Kidney capillary endothelial cell (primary cell): ENCODE measurements at regions not wholly inside any gene's neighbourhood (a gene's known extent, or its start where the extent isn't known, plus 50 kb on each side); places are given as distances from the start of the nearest gene placed in this dataset.

ENCODE experiments used
- DNase-seq: peaks from one replicate; pipeline ENCODE4 v3.0.0-alpha.2; 2018; ENCODE audit warnings: low spot score

- DNase-seq, result no peak
These were observed 117.0 kb downstream of the ANKRD60 start for GRCh38 chr20:58111310-58112016.

- DNase-seq, result no peak
These were observed 118.4 kb downstream of the ANKRD60 start for GRCh38 chr20:58109918-58110635.

- no peak for DNase-seq
These were observed 119.2 kb downstream of the ANKRD60 start for GRCh38 chr20:58109126-58109880.

GRCh38 chr20:58107533-58107932, 120.9 kb downstream of the ANKRD60 start:
- no peak for DNase-seq

GRCh38 chr20:58106143-58106750, 122.2 kb downstream of the ANKRD60 start:
- no peak for DNase-seq

GRCh38 chr20:58103961-58104360, 124.5 kb downstream of the ANKRD60 start:
- no peak for DNase-seq

GRCh38 chr20:58103517-58103904, 124.9 kb downstream of the ANKRD60 start:
- DNase-seq, result no peak

GRCh38 chr20:58102744-58103516, 125.5 kb downstream of the ANKRD60 start:
- no peak for DNase-seq

- no peak for DNase-seq
These were observed 126.2 kb downstream of the ANKRD60 start for GRCh38 chr20:58102261-58102660.

- DNase-seq, result no peak
These were observed 127.6 kb downstream of the ANKRD60 start for GRCh38 chr20:58100731-58101356.

GRCh38 chr20:58099956-58100730, 128.3 kb downstream of the ANKRD60 start:
- no peak for DNase-seq

GRCh38 chr20:58099291-58099935, 129.0 kb downstream of the ANKRD60 start:
- no peak for DNase-seq

GRCh38 chr20:58098571-58098970, 129.9 kb downstream of the ANKRD60 start:
- no peak for DNase-seq

GRCh38 chr20:58097943-58098342, 130.5 kb downstream of the ANKRD60 start:
- no peak for DNase-seq

GRCh38 chr20:58097429-58097828, 131.0 kb downstream of the ANKRD60 start:
- no peak for DNase-seq

- no peak for DNase-seq
These were observed 131.5 kb downstream of the ANKRD60 start for GRCh38 chr20:58096880-58097423.

- DNase-seq, result no peak
These were observed 133.8 kb downstream of the ANKRD60 start for GRCh38 chr20:58094698-58095097.

- no peak for DNase-seq
These were observed 134.3 kb downstream of the ANKRD60 start for GRCh38 chr20:58094160-58094559.

GRCh38 chr20:58092871-58093270, 135.6 kb downstream of the ANKRD60 start:
- DNase-seq, result no peak

GRCh38 chr20:58092353-58092752, 136.1 kb downstream of the ANKRD60 start:
- no peak for DNase-seq
